GM19463 (cell line): ENCODE measurements at regions not wholly inside any gene's neighbourhood (a gene's known extent, or its start where the extent isn't known, plus 50 kb on each side); places are given as distances from the start of the nearest gene placed in this dataset.
"Not testable (repeated sequence)": the region's sequence is repeated elsewhere in the genome, so short reads cannot be mapped to it uniquely, and the experiment has no call there.

Experiments used
- ATAC-seq: cut with Tn5 transposase; IDR thresholded peaks from one replicate; pipeline ENCODE4 v1.9.1; 2021; ENCODE audit warnings: mild to moderate bottlenecking, moderate library complexity; ENCODE audit not compliant: unreplicated experiment

- ATAC-seq = no peak
Measured at GRCh38 chr7:91455411-91455810, 191.2 kb downstream of the FZD1 start.

GRCh38 chr7:91457208-91457607 is 193.0 kb downstream of the FZD1 start:
- no peak for ATAC-seq

GRCh38 chr7:91459539-91459938 is 195.3 kb downstream of the FZD1 start:
- ATAC-seq = no peak

- no peak for ATAC-seq
Measured at GRCh38 chr7:91462316-91462715, 198.1 kb downstream of the FZD1 start.

GRCh38 chr7:91463330-91463729 is 199.1 kb downstream of the FZD1 start:
- no peak for ATAC-seq

- ATAC-seq = no peak
Measured at GRCh38 chr7:91465595-91466061, 201.4 kb downstream of the FZD1 start.

- no peak for ATAC-seq
Measured at GRCh38 chr7:91468256-91468655, 204.0 kb downstream of the FZD1 start.

- ATAC-seq = no peak
Measured at GRCh38 chr7:91473619-91474018, 209.4 kb downstream of the FZD1 start.

- ATAC-seq = no peak
Measured at GRCh38 chr7:91474074-91474473, 209.8 kb downstream of the FZD1 start.

DNA sequence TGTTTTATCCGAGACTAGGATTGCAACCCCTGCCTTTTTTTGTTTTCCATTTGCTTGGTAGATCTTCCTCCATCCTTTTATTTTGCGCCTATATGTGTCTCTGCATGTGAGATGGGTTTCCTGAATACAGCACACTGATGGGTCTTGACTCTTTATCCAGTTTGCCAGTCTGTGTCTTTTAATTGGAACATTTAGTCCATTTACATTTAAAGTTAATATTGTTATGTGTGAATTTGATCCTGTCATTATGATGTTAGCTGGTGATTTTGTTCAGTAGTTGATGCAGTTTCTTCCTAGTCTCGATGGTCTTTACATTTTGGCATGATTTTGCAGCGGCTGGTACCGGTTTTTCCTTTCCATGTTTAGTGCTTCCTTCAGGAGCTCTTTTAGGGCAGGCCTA is 216.2 kb downstream of the FZD1 start:
- not testable (repeated sequence) for ATAC-seq

- no peak for ATAC-seq
Measured at GRCh38 chr7:91491868-91492267, 227.6 kb downstream of the FZD1 start.

- no peak for ATAC-seq
Measured at GRCh38 chr7:91492317-91492716, 228.1 kb downstream of the FZD1 start.

DNA sequence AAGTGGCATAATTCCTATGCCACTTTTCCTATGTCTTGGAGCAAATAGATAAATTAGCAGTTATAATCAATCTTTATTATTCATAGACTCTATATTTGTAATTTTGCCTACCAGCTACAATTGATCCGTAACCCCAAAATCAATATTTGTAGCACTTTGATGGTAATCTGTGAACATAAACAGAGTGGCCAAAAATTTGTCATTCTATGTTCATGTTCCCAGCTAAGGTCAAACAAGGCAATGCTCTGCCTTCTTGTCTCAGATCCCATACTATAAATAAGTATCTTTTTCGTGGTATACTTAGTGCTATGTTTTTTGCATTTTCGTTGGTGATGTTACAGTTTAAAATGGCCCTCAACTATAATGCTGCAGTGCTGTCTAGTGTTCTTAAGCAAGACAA is 228.5 kb downstream of the FZD1 start:
- ATAC-seq = no peak

DNA sequence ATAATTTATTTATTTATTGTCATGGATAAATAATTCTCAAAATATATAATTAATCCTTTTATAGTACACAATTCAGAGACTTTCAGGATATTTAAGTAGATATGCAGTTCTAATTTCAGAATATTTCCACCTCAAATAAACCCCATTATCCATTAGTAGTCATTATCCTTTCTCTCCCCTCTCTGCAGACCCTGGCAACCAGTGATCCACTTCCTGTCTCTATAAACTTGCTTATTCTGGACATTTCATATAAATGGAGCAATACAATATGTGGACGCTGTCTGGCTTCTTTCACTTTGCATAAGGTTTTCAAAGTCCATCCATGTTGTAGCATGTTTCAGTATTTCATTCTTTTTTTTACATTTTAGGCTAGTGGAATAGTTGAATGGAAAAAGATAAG is 230.2 kb downstream of the FZD1 start:
- no peak for ATAC-seq

DNA sequence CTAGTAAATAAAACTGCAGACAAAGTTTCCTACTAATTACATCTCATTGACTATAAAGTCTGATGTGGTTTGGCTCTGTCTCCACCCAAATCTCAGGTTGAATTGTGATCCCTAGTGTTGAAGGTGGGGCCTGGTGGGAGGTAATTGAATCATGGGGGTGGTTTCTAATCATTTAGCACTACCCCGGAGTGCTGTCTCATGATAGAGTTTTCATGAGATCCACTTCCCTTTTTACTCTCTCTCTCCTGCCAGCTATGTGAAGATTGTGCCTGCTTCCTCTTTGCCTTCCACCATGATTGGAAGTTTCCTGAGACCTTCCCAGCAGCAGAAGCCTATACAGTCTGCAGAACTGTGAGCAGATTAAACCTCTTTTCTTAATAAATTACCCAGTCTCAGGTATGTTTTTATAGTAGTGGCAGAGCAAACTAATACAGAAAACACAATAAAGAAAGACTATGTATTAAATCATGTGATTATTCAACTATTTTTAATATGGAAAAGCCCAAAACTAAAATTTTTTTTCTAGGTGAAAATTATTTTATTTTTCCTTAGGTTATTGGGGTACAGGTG is 232.1 kb downstream of the FZD1 start:
- no peak for ATAC-seq

DNA sequence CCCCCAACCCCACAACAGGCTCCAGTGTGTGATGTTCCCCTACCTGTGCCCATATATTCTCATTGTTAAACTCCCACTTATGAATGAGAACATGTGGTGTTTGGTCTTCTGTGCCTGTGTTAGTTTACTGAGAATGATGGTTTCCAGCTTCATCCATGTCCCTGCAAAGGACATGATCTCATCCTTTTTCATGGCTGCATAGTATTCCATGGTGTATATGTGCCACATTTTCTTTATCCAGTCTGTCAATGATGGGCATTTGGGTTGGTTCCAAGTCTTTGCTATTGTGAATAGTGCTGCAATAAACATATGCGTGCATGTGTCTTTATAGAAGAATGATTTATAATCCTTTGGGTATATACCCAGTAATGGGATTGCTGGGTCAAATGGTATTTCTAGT is 233.0 kb downstream of the FZD1 start:
- ATAC-seq = not testable (repeated sequence)

GRCh38 chr7:91503934-91504555 is 239.8 kb downstream of the FZD1 start:
- no peak for ATAC-seq

GRCh38 chr7:91504919-91505318 is 240.7 kb downstream of the FZD1 start:
- no peak for ATAC-seq

- ATAC-seq = not testable (repeated sequence)
Measured at GRCh38 chr7:91506966-91507365, 242.7 kb downstream of the FZD1 start.

- ATAC-seq = not testable (repeated sequence)
Measured at GRCh38 chr7:91511861-91512260, 247.6 kb downstream of the FZD1 start.

DNA sequence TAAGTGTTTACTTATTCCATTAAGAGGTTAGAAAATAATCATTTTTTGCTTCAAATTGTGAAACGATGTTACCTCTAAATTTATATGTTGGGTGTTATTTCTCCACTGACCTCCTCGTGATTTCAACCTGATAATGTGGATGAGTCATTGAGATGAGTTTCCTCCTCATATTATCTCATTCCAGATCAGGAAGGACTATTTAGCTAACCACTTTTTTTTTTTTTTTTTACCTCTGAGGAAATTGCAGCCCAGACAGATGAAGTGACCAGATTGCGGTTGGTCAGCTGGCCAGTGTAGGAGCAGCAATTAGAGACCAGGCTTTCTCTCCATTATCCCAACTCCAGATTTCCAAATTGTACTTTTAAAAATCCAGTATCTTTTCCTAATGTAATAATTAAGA is 248.7 kb downstream of the FZD1 start:
- ATAC-seq = no peak

DNA sequence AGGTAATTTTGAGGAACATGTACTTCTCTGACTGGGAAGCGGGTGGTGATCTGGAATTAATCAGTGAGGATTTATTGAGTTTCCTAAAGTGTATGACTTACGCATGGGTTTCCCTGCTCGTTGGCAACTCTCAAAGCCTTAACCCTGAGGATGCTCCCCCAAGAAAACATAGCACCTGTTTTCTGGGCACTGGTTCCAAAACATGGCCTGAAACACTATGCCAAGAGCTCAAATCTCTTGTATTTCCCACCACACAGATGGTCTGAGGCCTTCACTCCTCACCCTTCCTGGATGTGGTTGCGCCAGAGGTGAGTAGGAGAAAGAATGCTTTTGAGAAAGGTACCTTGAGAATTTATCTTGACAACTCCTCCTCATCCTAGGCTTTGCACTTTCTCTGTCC is 250.4 kb downstream of the FZD1 start:
- ATAC-seq = no peak

- no peak for ATAC-seq
Measured at GRCh38 chr7:91515961-91516360, 251.7 kb downstream of the FZD1 start.
